Heart left ventricle (tissue), 16 donors: ENCODE measurements at regions not wholly inside any gene's neighbourhood (a gene's known extent, or its start where the extent isn't known, plus 50 kb on each side); places are given as distances from the start of the nearest gene placed in this dataset.

Experiments used
- ATAC-seq, 4 donors: fragments of 200-7000 bp; cut with Tn5 transposase; one replicate each; pipeline ENCODE4 v1.9.1; 2020 to 2022; ENCODE audit warnings: moderate library complexity in 4 of 4, mild to moderate bottlenecking in 3 of 4, moderate number of reproducible peaks in 1 of 4
- DNase-seq, 5 donors: peaks; one replicate each; pipeline ENCODE4 v3.0.0-alpha.2; 2020
- H3K27ac ChIP-seq, 12 donors: fragments of 200-600 bp; sonication (generic) in 4 of 12; one replicate each; pipeline versions ENCODE4 v1.5.0 to v1.8.0; 2016 to 2022; ENCODE audit warnings: mild to moderate bottlenecking in 2 of 12
- H3K27me3 ChIP-seq, 9 donors: fragments of 200-600 bp; sonication (generic) in 2 of 9; one replicate each; pipeline versions ENCODE4 v1.5.1 to v1.8.0; 2016 to 2022; ENCODE audit warnings: mild to moderate bottlenecking in 3 of 9
- H3K36me3 ChIP-seq, 9 donors: fragments of 200-600 bp; sonication (generic) in 2 of 9; one replicate each; pipeline versions ENCODE4 v1.5.0 to v1.8.0; 2018 to 2022; ENCODE audit warnings: mild to moderate bottlenecking in 2 of 9
- H3K4me1 ChIP-seq, 12 donors: fragments of 200-600 bp; sonication (generic) in 4 of 12; one replicate each; pipeline versions ENCODE4 v1.5.0 to v1.8.0; 2016 to 2022; ENCODE audit warnings: mild to moderate bottlenecking in 3 of 12
- H3K4me3 ChIP-seq, 12 donors: fragments of 200-600 bp; sonication (generic) in 4 of 12; one replicate each; pipeline versions ENCODE4 v1.5.0 to v1.8.0; 2017 to 2022; ENCODE audit warnings: mild to moderate bottlenecking in 9 of 12, moderate library complexity in 4 of 12
- H3K9me3 ChIP-seq, 12 donors: fragments of 200-600 bp; sonication (generic) in 4 of 12; one replicate each; pipeline versions ENCODE4 v1.5.0 to v1.8.0; 2016 to 2022; ENCODE audit warnings: mild to moderate bottlenecking in 1 of 12
- POLR2A ChIP-seq, 2 donors: fragments of 450-650 bp; IDR thresholded peaks; one replicate each; pipeline ENCODE4 v1.6.1; 2017; ENCODE audit warnings: antibody characterized with exemption in 2 of 2, mild to moderate bottlenecking in 2 of 2, moderate library complexity in 2 of 2
- WGBS, 4 donors: extraction: QIAGEN DNeasy Blood & Tissue Kit in 2 of 4; methylation state at CpG; one replicate each; pipeline versions ENCODE4 v1.1.5 to v1.1.7; 2013 to 2018; 5-methylcytosine and 5-hydroxymethylcytosine counted together
- intact Hi-C, 10 donors: fragments of 100-400 bp; cut with DNase I; formaldehyde crosslinking; loops; one replicate each; pipeline versions ENCODE4 v1.11.1 to v1.14.2; 2022
- TF ChIP-seq, protein P1 (sequence below), 12 donors: fragments of 200-600 bp; sonication (generic) in 4 of 12; IDR thresholded peaks; one replicate each; pipeline versions ENCODE4 v1.5.0 to v1.8.0; 2018 to 2022; ENCODE audit warnings: antibody characterized with exemption in 12 of 12, mild to moderate bottlenecking in 5 of 12
- donor health status: ischemic (EF 13 %, LVEDD 7.1; RV severe dilation, severe dysfunction).
- donor health status: healthy with polysubstance abuse.
- donor health status: DM: no; HTN: yes; CAD: no.
- donor health status: DM: no; HTN: no; CAD: no.
- donor health status: ischemic (EF 25% LVEDD 6.9; RV normal size, moderate dysfunction).
- donor health status: ischemic (EF 25% LVEDD 5.7; RV mildly dilated, moderate dysfunction).
- donor health status: healthy.
- donor health status: DM: yes; HTN: yes; CAD: no.
- donor health status: ischemic (EF 35%, LVEDD 5.7; RV mildly dilated, moderate dysfunction).
- donor health status: nonischemic (EF 11% LVEDD 7.7; RV severe dilation, severe dysfunction).
- donor health status: DM: yes; HTN: yes; CAD: no.
- donor health status: PGD.
- donor health status: ischemic (EF 29% LVEDD 5.4; RV normal size, mild dysfunction).
- donor health status: nonischemic (EF 23%, LVEDD 6.1; RV moderate dilation, normal function).

DNA sequence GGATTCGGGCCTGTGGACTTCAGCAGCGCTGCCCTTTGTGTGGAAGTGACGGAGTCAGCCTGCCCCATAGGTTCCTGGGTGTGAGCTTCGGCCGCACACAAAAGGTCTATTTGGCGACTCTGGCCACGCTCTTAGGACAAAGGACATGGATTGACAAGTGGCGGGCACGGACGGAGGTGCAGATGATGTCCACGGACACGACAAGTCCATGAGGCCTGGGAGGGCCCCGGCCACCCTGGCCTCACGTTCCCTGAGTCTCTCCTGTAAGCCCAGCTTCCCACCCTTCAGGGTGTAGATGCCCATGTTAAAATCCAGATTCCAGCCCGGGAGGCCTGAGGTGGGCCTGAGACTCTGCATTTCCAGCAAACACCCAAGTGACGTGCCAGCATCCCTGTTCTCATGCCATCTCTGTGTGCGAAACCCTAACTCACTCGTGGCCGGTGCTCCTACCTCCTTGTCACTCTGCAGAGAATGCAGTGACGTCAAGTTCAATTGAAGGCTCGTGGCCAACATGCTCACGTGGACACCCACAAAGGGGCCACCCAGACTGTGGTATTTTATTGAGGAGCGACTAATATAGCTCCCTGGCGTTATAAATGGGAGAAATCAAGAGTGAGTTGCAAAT, 111.7 kb downstream of the RTP5 start:
- no peak for TF ChIP-seq POLR2A (IDR thresholded peaks at IDR 0.05)
- TF ChIP-seq, protein P1, sequence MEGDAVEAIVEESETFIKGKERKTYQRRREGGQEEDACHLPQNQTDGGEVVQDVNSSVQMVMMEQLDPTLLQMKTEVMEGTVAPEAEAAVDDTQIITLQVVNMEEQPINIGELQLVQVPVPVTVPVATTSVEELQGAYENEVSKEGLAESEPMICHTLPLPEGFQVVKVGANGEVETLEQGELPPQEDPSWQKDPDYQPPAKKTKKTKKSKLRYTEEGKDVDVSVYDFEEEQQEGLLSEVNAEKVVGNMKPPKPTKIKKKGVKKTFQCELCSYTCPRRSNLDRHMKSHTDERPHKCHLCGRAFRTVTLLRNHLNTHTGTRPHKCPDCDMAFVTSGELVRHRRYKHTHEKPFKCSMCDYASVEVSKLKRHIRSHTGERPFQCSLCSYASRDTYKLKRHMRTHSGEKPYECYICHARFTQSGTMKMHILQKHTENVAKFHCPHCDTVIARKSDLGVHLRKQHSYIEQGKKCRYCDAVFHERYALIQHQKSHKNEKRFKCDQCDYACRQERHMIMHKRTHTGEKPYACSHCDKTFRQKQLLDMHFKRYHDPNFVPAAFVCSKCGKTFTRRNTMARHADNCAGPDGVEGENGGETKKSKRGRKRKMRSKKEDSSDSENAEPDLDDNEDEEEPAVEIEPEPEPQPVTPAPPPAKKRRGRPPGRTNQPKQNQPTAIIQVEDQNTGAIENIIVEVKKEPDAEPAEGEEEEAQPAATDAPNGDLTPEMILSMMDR (IDR thresholded peaks at IDR 0.05): no peak
- Histone ChIP-seq H3K9me3 (peaks cover 0 to 10% (median 0%) of the 10 kb centered on the region in 12 donors), H3K27ac (no peak overlapping the region), H3K36me3 (no peaks in the 10 kb centered on the region), H3K27me3 (peaks cover 0 to 2% (median 0%) of the 10 kb centered on the region in 9 donors), H3K4me3 (no peak overlapping the region), H3K4me1 (no peaks in the 10 kb centered on the region)
- DNase-seq: no peak
- intact Hi-C loops: no loop called here
- ATAC-seq: no peak
- 86 to 94% (median 92%) methylated on average over 14 to 24 of the region's 24 CpGs for WGBS, 4 donors

DNA sequence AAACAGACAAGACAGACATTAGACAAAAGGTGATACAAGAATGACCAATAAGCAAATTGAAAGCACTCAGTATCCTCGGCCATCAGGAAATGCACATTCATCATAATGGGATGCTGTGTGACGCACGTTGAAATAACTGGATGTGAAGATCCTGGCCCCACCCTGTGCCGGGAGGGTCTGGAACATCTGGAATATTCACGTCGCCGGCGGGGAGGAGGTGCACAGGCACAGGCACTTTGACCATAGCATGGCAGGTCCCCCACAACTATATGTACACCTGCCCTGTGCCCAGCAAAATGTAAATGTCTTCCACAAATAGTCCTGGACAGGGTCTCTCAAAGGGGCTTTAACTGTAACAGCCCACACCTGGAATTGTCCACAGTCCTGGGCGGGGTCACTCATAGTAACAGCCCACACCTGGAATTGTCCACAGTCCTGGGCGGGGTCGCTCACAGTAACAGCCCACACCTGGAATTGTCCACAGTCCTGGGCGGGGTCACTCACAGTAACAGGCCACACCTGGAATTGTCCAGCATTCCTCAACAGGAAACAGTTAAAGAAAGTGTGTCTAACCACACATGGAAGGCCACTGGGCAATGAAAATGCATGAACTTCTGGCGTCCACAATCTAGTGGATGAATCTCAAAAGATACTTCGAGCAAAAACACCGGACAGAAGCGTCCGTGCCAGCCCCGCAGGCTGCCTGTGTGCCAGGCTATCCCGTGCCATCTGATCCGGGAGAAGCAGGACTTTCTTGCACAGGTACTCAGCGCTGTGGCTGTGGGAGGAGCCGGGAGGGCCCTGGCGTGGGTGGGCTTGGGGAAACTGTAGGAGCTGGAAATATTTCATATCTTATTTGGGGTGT, 113.4 kb downstream of the RTP5 start:
- H3K9me3 ChIP-seq: peaks cover 0 to 7% (median 0%) of the 10 kb centered on the region in 12 donors
- ATAC-seq: no peak
- 80 to 84% (median 82%) methylated on average over 23 of the region's 23 CpGs for WGBS, 4 donors
- H3K27ac ChIP-seq: no peak overlapping the region
- DNase-seq: no peak
- TF ChIP-seq, protein P1 (IDR thresholded peaks at IDR 0.05): no peak
- no peak for TF ChIP-seq POLR2A (IDR thresholded peaks at IDR 0.05)
- H3K4me3 ChIP-seq: no peak overlapping the region
- H3K27me3 ChIP-seq: peaks cover 0 to 2% (median 0%) of the 10 kb centered on the region in 9 donors
- no peaks in the 10 kb centered on the region for H3K4me1 ChIP-seq
- intact Hi-C loops: no loop called here
- H3K36me3 ChIP-seq: no peaks in the 10 kb centered on the region

DNA sequence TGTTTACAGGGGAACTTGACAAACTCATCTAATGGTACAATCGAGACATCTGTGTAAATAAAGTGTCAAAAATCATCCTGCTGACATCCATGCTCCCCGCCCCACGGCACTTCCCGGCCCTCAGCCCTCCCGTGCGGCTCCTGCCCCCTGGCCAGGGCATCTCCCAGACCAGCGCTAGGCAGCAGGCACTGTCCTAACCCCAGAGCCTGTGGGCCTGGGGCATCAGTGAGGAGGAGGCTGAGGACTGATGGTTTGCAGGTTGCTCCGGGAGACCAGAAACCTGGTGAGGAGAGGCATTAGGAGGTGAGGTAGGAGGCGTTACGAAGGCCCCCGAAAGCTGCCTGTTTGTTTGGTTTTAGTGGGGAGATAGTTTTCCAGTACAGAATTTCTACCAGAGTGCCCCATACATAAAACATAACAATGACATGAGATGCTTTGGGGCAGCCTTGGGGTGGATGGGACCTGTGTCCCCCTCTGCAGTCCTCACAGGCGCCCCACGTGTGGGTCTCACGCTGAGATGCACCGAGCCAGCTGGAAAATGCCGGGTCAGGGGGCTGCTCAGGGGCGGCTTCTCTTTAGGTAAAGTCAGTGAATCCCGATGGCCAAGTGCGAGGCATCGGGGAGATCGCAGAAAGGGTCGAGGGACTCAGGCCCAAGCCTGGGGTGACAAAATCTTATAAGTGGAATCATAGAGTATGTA, 114.2 kb downstream of the RTP5 start:
- 84 to 89% (median 87%) methylated on average over 22 of the region's 22 CpGs for WGBS, 4 donors
- H3K36me3 ChIP-seq: no peaks in the 10 kb centered on the region
- ATAC-seq (no peak), DNase-seq (no peak)
- no peak overlapping the region for H3K27ac ChIP-seq
- peaks cover 0 to 3% (median 0%) of the 10 kb centered on the region in 12 donors for H3K9me3 ChIP-seq
- TF ChIP-seq POLR2A (IDR thresholded peaks at IDR 0.05): no peak
- TF ChIP-seq, protein P1 (IDR thresholded peaks at IDR 0.05): no peak
- no peak overlapping the region for H3K4me3 ChIP-seq
- H3K27me3 ChIP-seq: peaks cover 0 to 2% (median 0%) of the 10 kb centered on the region in 9 donors
- no peaks in the 10 kb centered on the region for H3K4me1 ChIP-seq
- intact Hi-C loops: no loop called here

DNA sequence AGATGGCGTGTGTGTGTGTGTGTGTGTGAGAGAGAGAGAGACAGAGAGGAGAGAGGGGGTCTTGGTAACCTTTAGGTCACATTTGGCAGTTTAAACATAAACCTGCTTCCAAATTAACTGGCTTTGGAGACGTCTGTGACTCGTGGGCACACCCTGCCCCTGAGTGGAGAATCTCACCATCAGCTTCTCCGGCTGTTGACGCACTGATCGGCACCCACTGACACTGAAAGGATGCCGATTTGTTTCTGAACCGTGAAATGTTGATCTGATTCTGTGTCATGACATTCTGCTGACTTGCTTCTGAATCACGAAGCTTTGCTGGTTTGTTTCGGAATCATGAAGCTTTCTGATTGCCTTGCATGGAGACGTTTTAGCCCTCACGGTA, 114.7 kb downstream of the RTP5 start:
- H3K4me3 ChIP-seq: no peak overlapping the region
- DNase-seq (no peak), ATAC-seq (no peak)
- intact Hi-C loops: no loop called here
- no peaks in the 10 kb centered on the region for H3K4me1 ChIP-seq
- TF ChIP-seq, protein P1 (IDR thresholded peaks at IDR 0.05): no peak
- TF ChIP-seq POLR2A (IDR thresholded peaks at IDR 0.05): no peak
- H3K27ac ChIP-seq: no peak overlapping the region
- no peaks in the 10 kb centered on the region for H3K36me3 ChIP-seq
- 72 to 79% (median 74%) methylated on average over 12 of the region's 12 CpGs for WGBS, 4 donors
- H3K27me3 ChIP-seq: peaks cover 0 to 2% (median 0%) of the 10 kb centered on the region in 9 donors
- no peaks in the 10 kb centered on the region for H3K9me3 ChIP-seq
